ENCODE measurements at regions not wholly inside any gene's neighbourhood (a gene's known extent, or its start where the extent isn't known, plus 50 kb on each side); places are given as distances from the start of the nearest gene placed in this dataset.

- no peak for DNase-seq
- no peak overlapping the region for H3K4me3 ChIP-seq
- no peak for TF ChIP-seq CTCF (IDR thresholded peaks at IDR 0.05)
- peaks cover 50% of the 10 kb centered on the region for H3K27me3 ChIP-seq (ENCODE audit: low read depth)
- ATAC-seq = no peak
- no peaks in the 10 kb centered on the region for H3K4me1 ChIP-seq
- no peaks in the 10 kb centered on the region for H3K9me3 ChIP-seq
- no peaks in the 10 kb centered on the region for H3K36me3 ChIP-seq
- H3K27ac ChIP-seq = no peak overlapping the region
- intact Hi-C loops (cut with DNase I) = no loop called here
Observed at GRCh38 chr17:79369532-79369931, 241.3 kb downstream of the RBFOX3 start.

- TF ChIP-seq CTCF (IDR thresholded peaks at IDR 0.05) = no peak
- DNase-seq (no peak), ATAC-seq (no peak)
- Histone ChIP-seq H3K36me3 (no peaks in the 10 kb centered on the region), H3K4me3 (no peak overlapping the region), H3K27ac (no peak overlapping the region), H3K9me3 (no peaks in the 10 kb centered on the region), H3K27me3 (ENCODE audit: low read depth) (peaks cover 54% of the 10 kb centered on the region), H3K4me1 (no peaks in the 10 kb centered on the region)
- intact Hi-C loops (cut with DNase I) = no loop called here
Observed at GRCh38 chr17:79369001-79369400, 241.8 kb downstream of the RBFOX3 start.

GRCh38 chr17:79368521-79368920, 242.3 kb downstream of the RBFOX3 start:
- intact Hi-C loops (cut with DNase I) = no loop called here
- Histone ChIP-seq H3K4me1 (no peaks in the 10 kb centered on the region), H3K4me3 (no peak overlapping the region), H3K9me3 (no peaks in the 10 kb centered on the region), H3K27me3 (ENCODE audit: low read depth) (peaks cover 54% of the 10 kb centered on the region), H3K36me3 (no peaks in the 10 kb centered on the region), H3K27ac (no peak overlapping the region)
- DNase-seq = no peak
- no peak for ATAC-seq
- no peak for TF ChIP-seq CTCF (IDR thresholded peaks at IDR 0.05)

- TF ChIP-seq CTCF (IDR thresholded peaks at IDR 0.05) = no peak
- H3K27me3 ChIP-seq (ENCODE audit: low read depth) = peaks cover 54% of the 10 kb centered on the region
- no peak for ATAC-seq
- H3K4me3 ChIP-seq = no peak overlapping the region
- H3K4me1 ChIP-seq = no peaks in the 10 kb centered on the region
- H3K27ac ChIP-seq = no peak overlapping the region
- intact Hi-C loops (cut with DNase I) = no loop called here
- no peak for DNase-seq
- no peaks in the 10 kb centered on the region for H3K36me3 ChIP-seq
- H3K9me3 ChIP-seq = no peaks in the 10 kb centered on the region
Observed at GRCh38 chr17:79366988-79367571, 243.8 kb downstream of the RBFOX3 start.

GRCh38 chr17:79365836-79366770, 244.7 kb downstream of the RBFOX3 start:
- Histone ChIP-seq H3K27me3 (ENCODE audit: low read depth) (peaks cover 54% of the 10 kb centered on the region), H3K4me3 (no peak overlapping the region), H3K36me3 (no peaks in the 10 kb centered on the region), H3K4me1 (no peaks in the 10 kb centered on the region), H3K27ac (no peak overlapping the region), H3K9me3 (no peaks in the 10 kb centered on the region)
- TF ChIP-seq CTCF (IDR thresholded peaks at IDR 0.05) = no peak
- ATAC-seq (no peak), DNase-seq (peak; percentile 34)
- intact Hi-C loops (cut with DNase I) = no loop called here

Data from lower lobe of right lung (tissue), 2 donors.